22Rv1 (cell line): ENCODE measurements at regions not wholly inside any gene's neighbourhood (a gene's known extent, or its start where the extent isn't known, plus 50 kb on each side); places are given as distances from the start of the nearest gene placed in this dataset.

Experiments used
- CTCF ChIP-seq: fragments of 450-650 bp; IDR thresholded peaks from 2 replicates; pipeline ENCODE4 v1.5.1; 2017; ENCODE audit warnings: mild to moderate bottlenecking
- ZFX ChIP-seq: fragments of 450-650 bp; IDR thresholded peaks from 2 replicates; pipeline ENCODE4 v1.6.1; 2017; ENCODE audit warnings: antibody characterized with exemption, borderline replicate concordance

- TF ChIP-seq CTCF (no peak), ZFX (no peak)
Measured at GRCh38 chr16:79381603-79382042, 218.9 kb downstream of the MAF start.
